Spleen (tissue), 11 donors: ENCODE measurements at regions not wholly inside any gene's neighbourhood (a gene's known extent, or its start where the extent isn't known, plus 50 kb on each side); places are given as distances from the start of the nearest gene placed in this dataset.
"Not testable (repeated sequence)": the region's sequence is repeated elsewhere in the genome, so short reads cannot be mapped to it uniquely, and the experiment has no call there.

ENCODE experiments used
- DNase-seq: peaks from one replicate; pipeline ENCODE4 v3.0.0-alpha.2; 2020
- H3K27ac ChIP-seq, 8 donors: fragments of 200-600 bp; sonication (generic) in 7 of 8; 1 replicate in 4 of 8; 2 replicates in 4 of 8; pipeline versions ENCODE4 v1.5.0 to v1.8.0; 2016 to 2021; ENCODE audit warnings: inconsistent platforms in 4 of 8, mild to moderate bottlenecking in 4 of 8, moderate library complexity in 1 of 8
- H3K27me3 ChIP-seq, 7 donors: fragments of 200-600 bp; sonication (generic) in 6 of 7; replicated peaks in 1 of 7; 1 replicate in 4 of 7; 2 replicates in 3 of 7; pipeline versions ENCODE4 v1.5.0 to v1.8.0; 2016 to 2021; ENCODE audit warnings: inconsistent platforms in 3 of 7, mild to moderate bottlenecking in 1 of 7
- H3K36me3 ChIP-seq, 6 donors: fragments of 200-600 bp; sonication (generic) in 5 of 6; 1 replicate in 4 of 6; 2 replicates in 2 of 6; pipeline versions ENCODE4 v1.5.0 to v1.8.0; 2016 to 2021; ENCODE audit warnings: inconsistent platforms in 2 of 6
- H3K4me1 ChIP-seq, 6 donors: fragments of 200-600 bp; sonication (generic) in 5 of 6; 1 replicate in 3 of 6; 2 replicates in 3 of 6; pipeline versions ENCODE4 v1.5.0 to v1.8.0; 2016 to 2021; ENCODE audit warnings: inconsistent platforms in 3 of 6
- H3K4me3 ChIP-seq, 8 donors: fragments of 200-600 bp; sonication (generic) in 7 of 8; 1 replicate in 4 of 8; 2 replicates in 4 of 8; pipeline versions ENCODE4 v1.5.0 to v1.8.0; 2016 to 2021; ENCODE audit warnings: inconsistent platforms in 4 of 8, mild to moderate bottlenecking in 4 of 8, moderate library complexity in 2 of 8
- H3K9me3 ChIP-seq, 8 donors: fragments of 200-600 bp; sonication (generic) in 7 of 8; 1 replicate in 4 of 8; 2 replicates in 4 of 8; pipeline versions ENCODE4 v1.5.0 to v1.8.0; 2016 to 2021; ENCODE audit warnings: inconsistent platforms in 4 of 8
- CTCF ChIP-seq, 11 experiments: fragments of 200-600 bp in 7 of 11; fragments of 450-650 bp in 4 of 11; sonication (generic) in 4 of 11; IDR thresholded peaks in 8 of 11; conservative IDR thresholded peaks in 3 of 11; 1 replicate in 7 of 11; 2 replicates in 4 of 11; pipeline versions ENCODE4 v1.4.0 to v1.8.0; 2016 to 2021; ENCODE audit warnings: antibody characterized with exemption in 11 of 11, inconsistent platforms in 4 of 11, mild to moderate bottlenecking in 1 of 11
- POLR2A ChIP-seq, 3 donors: fragments of 450-650 bp; IDR thresholded peaks; one replicate each; pipeline ENCODE4 v1.5.1; 2017; ENCODE audit warnings: antibody characterized with exemption in 3 of 3, mild to moderate bottlenecking in 1 of 3
- POLR2AphosphoS5 ChIP-seq, 3 donors: sonication (generic); formaldehyde crosslinking; IDR thresholded peaks; one replicate each; pipeline ENCODE4 v1.5.1; 2017; ENCODE audit warnings: antibody characterized with exemption in 3 of 3
- WGBS, 5 donors: extraction: QIAGEN DNeasy Blood & Tissue Kit in 3 of 5; methylation state at CpG; one replicate each; pipeline versions ENCODE4 v1.1.5 to v1.1.7; 2013 to 2018; 5-methylcytosine and 5-hydroxymethylcytosine counted together
- intact Hi-C: fragments of 100-400 bp; cut with DNase I; formaldehyde crosslinking; loops from one replicate; pipeline ENCODE4 v1.15.0; 2023; ENCODE audit warnings: low total_unique reads
- donor health status: healthy with polysubstance abuse.
- donor health status: DM: no; HTN: no; CAD: no; lungs with moderate emphysema.
- donor health status: DM: no; HTN: no; CAD: no.
- donor health status: Bipolar disorder and iron deficiency.
- donor health status: healthy.
- donor health status: DM: no; HTN: no; CAD: no.
- donor health status: DM: yes; HTN: yes; CAD: no.

- Histone ChIP-seq H3K36me3 (no peaks in the 10 kb centered on the region), H3K27me3 (no peaks in the 10 kb centered on the region), H3K4me1 (no peaks in the 10 kb centered on the region), H3K27ac (no peak overlapping the region), H3K4me3 (no peak overlapping the region), H3K9me3 (peaks cover 0 to 8% (median 0%) of the 10 kb centered on the region in 8 donors)
- no peak for DNase-seq
- TF ChIP-seq CTCF (IDR thresholded peaks at IDR 0.05 in 8 of 11, conservative IDR thresholded peaks at IDR 0.05 in 3 of 11) (no peak), POLR2AphosphoS5 (IDR thresholded peaks at IDR 0.05) (no peak), POLR2A (IDR thresholded peaks at IDR 0.05) (no peak)
- WGBS, 5 donors = 74 to 84% (median 76%) methylated on average over 4 of the region's 4 CpGs
- intact Hi-C loops = no loop called here
These were observed 694.4 kb upstream of the PCDH20 start for GRCh38 chr13:62110079-62110478.

- H3K4me3 ChIP-seq, H3K4me1 ChIP-seq, H3K36me3 ChIP-seq, H3K27ac ChIP-seq, intact Hi-C loops, DNase-seq, H3K27me3 ChIP-seq: not testable (repeated sequence)
- WGBS, 5 donors = 74 to 99% (median 90%) methylated on average over 7 of the region's 7 CpGs
- peaks cover 0 to 11% (median 0%) of the 10 kb centered on the region in 8 donors for H3K9me3 ChIP-seq
These were observed 688.5 kb upstream of the PCDH20 start for GRCh38 chr13:62104136-62104535.

GRCh38 chr13:62096652-62097051 is 681.0 kb upstream of the PCDH20 start:
- 44 to 96% (median 89%) methylated on average over 1 of the region's 1 CpG for WGBS, 5 donors

GRCh38 chr13:62094932-62095331 is 679.3 kb upstream of the PCDH20 start:
- DNase-seq = no peak
- H3K36me3 ChIP-seq = no peaks in the 10 kb centered on the region
- TF ChIP-seq POLR2A (IDR thresholded peaks at IDR 0.05) (no peak), POLR2AphosphoS5 (IDR thresholded peaks at IDR 0.05) (no peak), CTCF (IDR thresholded peaks at IDR 0.05 in 8 of 11, conservative IDR thresholded peaks at IDR 0.05 in 3 of 11) (no peak)
- H3K27me3 ChIP-seq = no peaks in the 10 kb centered on the region
- no peaks in the 10 kb centered on the region for H3K4me1 ChIP-seq
- 89 to 100% (median 91%) methylated on average over 1 of the region's 1 CpG for whole genome bisulfite sequencing, 5 donors
- H3K4me3 ChIP-seq = no peak overlapping the region
- H3K27ac ChIP-seq = no peak overlapping the region
- H3K9me3 ChIP-seq = peaks cover 0 to 6% (median 0%) of the 10 kb centered on the region in 8 donors
- intact Hi-C loops = no loop called here

More at GRCh38 chr13:62096652-62097051, 681.0 kb upstream of the PCDH20 start:
- intact Hi-C loops = no loop called here
- TF ChIP-seq CTCF (IDR thresholded peaks at IDR 0.05 in 8 of 11, conservative IDR thresholded peaks at IDR 0.05 in 3 of 11) = no peak
- no peak for TF ChIP-seq POLR2A (IDR thresholded peaks at IDR 0.05)
- TF ChIP-seq POLR2AphosphoS5 (IDR thresholded peaks at IDR 0.05) = no peak
- Histone ChIP-seq H3K9me3 (peaks cover 0 to 4% (median 0%) of the 10 kb centered on the region in 8 donors), H3K4me1 (no peaks in the 10 kb centered on the region), H3K27me3 (no peaks in the 10 kb centered on the region), H3K36me3 (no peaks in the 10 kb centered on the region), H3K4me3 (no peak overlapping the region), H3K27ac (no peak overlapping the region)
- DNase-seq = no peak
